K562 (cell line): ENCODE measurements at regions not wholly inside any gene's neighbourhood (a gene's known extent, or its start where the extent isn't known, plus 50 kb on each side); places are given as distances from the start of the nearest gene placed in this dataset.

Experiments used
- ATAC-seq: fragments of 200-7000 bp; cut with Tn5 transposase; 3 replicates; pipeline ENCODE4 v1.9.1; 2020; ENCODE audit warnings: moderate library complexity
- BruUV-seq: library from RNA; stranded (reverse); fragments of 400-500 nt; replicated peaks from 2 replicates; lab custom pipeline; 2021; lab: Mats Ljungman, UMichigan
- CTCF ChIA-PET: fragments of 300-600 bp; formaldehyde crosslinking; extraction: SDS; loops from one replicate; lab custom pipeline; 2021; ENCODE audit warnings: low intra/inter-chr PET ratio; lab: Yijun Ruan, JAX
- POLR2A ChIA-PET: fragments of 300-600, 350-650 bp; sonication (Branson Sonifier 250); formaldehyde crosslinking; extraction: SDS; loops from one replicate; lab custom pipeline; 2021; ENCODE audit warnings: antibody characterized with exemption, inconsistent platforms; lab: Yijun Ruan, JAX
- DNase-seq, 4 experiments: peaks; one replicate each; pipeline versions ENCODE4 v3.0.0 to v3.0.0-alpha.2; 2011 to 2018; ENCODE audit warnings: low spot score in 3 of 4, mixed read lengths in 3 of 4; ENCODE audit errors: extremely low read depth in 1 of 4
- FAIRE-seq: peaks from 2 replicates; lab custom pipeline; 2011; peaks lifted over from hg19 to GRCh38; lab: Jason Lieb, UNC
- H2AFZ ChIP-seq: 2 replicates; pipeline ENCODE4 v1.6.0; 2011; ENCODE audit warnings: low read depth, low read length, control low read depth, inconsistent platforms
- H3K27ac ChIP-seq: fragments of 200-600 bp; 3 replicates; pipeline ENCODE4 v1.8.0; 2011; ENCODE audit warnings: low read depth, mild to moderate bottlenecking, control low read depth, inconsistent platforms, low read length, moderate library complexity, mixed read lengths; ENCODE audit errors: extremely low read depth
- H3K27me3 ChIP-seq, 2 experiments: fragments of 300-600 bp in 1 of 2; 2 replicates in 1 of 2; 3 replicates in 1 of 2; pipeline versions ENCODE4 v1.6.0 to v1.8.0; 2011; ENCODE audit warnings: inconsistent platforms in 2 of 2, low read length in 2 of 2, mild to moderate bottlenecking in 1 of 2, mixed read lengths in 1 of 2, moderate library complexity in 1 of 2; ENCODE audit not compliant: control insufficient read depth in 2 of 2, insufficient read depth in 2 of 2
- H3K36me3 ChIP-seq: fragments of 300-600 bp; 3 replicates; pipeline ENCODE4 v1.8.0; 2011; ENCODE audit warnings: mild to moderate bottlenecking, low read length, inconsistent platforms; ENCODE audit not compliant: control insufficient read depth, insufficient read depth
- H3K4me1 ChIP-seq, 2 experiments: fragments of 200-600 bp in 1 of 2; replicated peaks in 1 of 2; 2 replicates in 1 of 2; 3 replicates in 1 of 2; pipeline versions ENCODE4 v1.5.1 to v1.8.0; 2011; ENCODE audit warnings: inconsistent platforms in 2 of 2, low read length in 2 of 2, mild to moderate bottlenecking in 1 of 2, mixed read lengths in 1 of 2, moderate library complexity in 1 of 2; ENCODE audit not compliant: control insufficient read depth in 2 of 2, insufficient read depth in 2 of 2
- H3K4me2 ChIP-seq: 2 replicates; pipeline ENCODE4 v1.6.1; 2011; ENCODE audit warnings: low read length, control low read depth, inconsistent platforms, mixed read lengths; ENCODE audit not compliant: insufficient read depth
- H3K4me3 ChIP-seq: fragments of 200-600 bp; sonication (generic), shearing (Covaris generic); 2 replicates; pipeline ENCODE4 v1.5.1; 2016; ENCODE audit warnings: control low read depth, inconsistent platforms
- H3K79me2 ChIP-seq: fragments of 200-600 bp; 3 replicates; pipeline ENCODE4 v1.8.0; 2011; ENCODE audit warnings: low read length, inconsistent platforms; ENCODE audit not compliant: control insufficient read depth, insufficient read depth
- H3K9ac ChIP-seq, 2 experiments: 2 replicates each; pipeline versions ENCODE4 v1.6.0 to v1.6.1; 2011; ENCODE audit warnings: low read depth in 2 of 2, low read length in 2 of 2, control low read depth in 1 of 2, inconsistent platforms in 1 of 2, mild to moderate bottlenecking in 1 of 2, mixed read lengths in 1 of 2; ENCODE audit not compliant: insufficient read depth in 1 of 2
- H3K9me1 ChIP-seq: one replicate; pipeline ENCODE4 v1.6.0; 2011; ENCODE audit warnings: inconsistent platforms, mild to moderate bottlenecking, low read length, moderate library complexity; ENCODE audit not compliant: control insufficient read depth, insufficient read depth
- H3K9me3 ChIP-seq: replicated peaks from 2 replicates; pipeline ENCODE4 v1.5.1; 2011; ENCODE audit warnings: low read depth, low read length, inconsistent platforms; ENCODE audit not compliant: control insufficient read depth, insufficient read depth
- H4K20me1 ChIP-seq: replicated peaks from 2 replicates; pipeline ENCODE4 v1.6.1; 2011; ENCODE audit warnings: low read length, inconsistent platforms, mixed read lengths; ENCODE audit not compliant: control insufficient read depth, insufficient read depth
- ADNP ChIP-seq: fragments of 200-800 bp; sonication (Bioruptor generic); IDR thresholded peaks from 2 replicates; pipeline ENCODE4 v1.6.1; 2016; ENCODE audit warnings: missing genetic modification characterization, missing compliant biosample characterization
- DEAF1 ChIP-seq: fragments of 450-650 bp; formaldehyde crosslinking; IDR thresholded peaks from 2 replicates; pipeline ENCODE4 v1.4.0; 2020; ENCODE audit warnings: mild to moderate bottlenecking, moderate library complexity
- HCFC1 ChIP-seq: IDR thresholded peaks from 2 replicates; pipeline ENCODE4 v1.6.1; 2012; ENCODE audit warnings: low read depth, low read length, improper control_type of control experiment
- MEF2D ChIP-seq: conservative IDR thresholded peaks from 2 replicates; pipeline ENCODE4 v1.6.1; 2016; ENCODE audit warnings: low read depth, missing genetic modification characterization, missing compliant biosample characterization
- NFRKB ChIP-seq: fragments of 450-650 bp; IDR thresholded peaks from 2 replicates; pipeline ENCODE4 v1.6.1; 2016; ENCODE audit warnings: low read depth
- RBM17 ChIP-seq: fragments of 200-400 bp; formaldehyde crosslinking; IDR thresholded peaks from 2 replicates; pipeline ENCODE4 v1.6.1; 2017; ENCODE audit warnings: low read depth, mild to moderate bottlenecking, low read length, borderline replicate concordance
- ZBED1 ChIP-seq: IDR thresholded peaks from 2 replicates; pipeline ENCODE4 v1.6.1; 2014
- ZC3H4 ChIP-seq: sonication (generic); formaldehyde crosslinking; IDR thresholded peaks from 2 replicates; pipeline ENCODE4 v1.9.0; 2021; ENCODE audit warnings: missing genetic modification reagents, borderline replicate concordance
- ZKSCAN1 ChIP-seq: fragments of 150-350 bp; IDR thresholded peaks from 2 replicates; pipeline ENCODE4 v1.6.1; 2016; ENCODE audit warnings: low read depth, low read length
- ZNF76 ChIP-seq: fragments of 250-450 bp; sonication (Bioruptor Pico); IDR thresholded peaks from 2 replicates; pipeline ENCODE4 v1.4.0; 2020; ENCODE audit warnings: mild to moderate bottlenecking, moderate library complexity, borderline replicate concordance
- WGBS: fragments of 100-300 bp; shearing (Covaris generic); methylation state at CpG from one replicate; pipeline ENCODE4 v1.1.6; 2016; ENCODE audit warnings: low coverage, mixed read lengths; ENCODE audit not compliant: insufficient coverage; ENCODE audit errors: missing lambda C conversion rate; 5-methylcytosine and 5-hydroxymethylcytosine counted together
- in situ Hi-C: fragments of 300-500 bp; cut with MboI; formaldehyde crosslinking; loops from 4 replicates; pipeline ENCODE4 v1.15.0; 2018; ENCODE audit warnings: inconsistent platforms, mixed read lengths
- intact Hi-C: fragments of 100-400 bp; cut with micrococcal nuclease; formaldehyde crosslinking; loops from 2 replicates; pipeline ENCODE4 v1.14.2; 2022

- Histone ChIP-seq H3K9ac (no peak overlapping the region), H3K4me1 (no peaks in the 10 kb centered on the region), H3K4me2 (no peak overlapping the region), H3K9me3 (0 out of 2 replicates have a peak, but pooled peaks cover 2% of the 10 kb centered on the region), H4K20me1 (no peaks in the 10 kb centered on the region), H3K4me3 (no peak overlapping the region), H3K36me3 (no peaks in the 10 kb centered on the region), H2AFZ (no peak overlapping the region), H3K9me1 (no peaks in the 10 kb centered on the region), H3K27me3 (no peaks in the 10 kb centered on the region), H3K27ac (no peak overlapping the region), H3K79me2 (no peaks in the 10 kb centered on the region)
- ATAC-seq (no peak), FAIRE-seq (no peak)
- ChIA-PET POLR2A (no interaction called here), CTCF (no interaction called here)
- 0% methylated on average over 4 of the region's 4 CpGs for WGBS
- in situ Hi-C loops: no loop called here
- TF ChIP-seq RBM17: no peak
- no peak for TF ChIP-seq ZNF76 (CRISPR knock-in tag)
- TF ChIP-seq ADNP: no peak
- TF ChIP-seq, all 486 proteins: peak for 0
- DNase-seq: no peak
- intact Hi-C loops: no loop called here
- no TSS peak for BruUV-seq
Measured at GRCh38 chr1:209156991-209157390, 426.5 kb upstream of the CAMK1G start.

DNA sequence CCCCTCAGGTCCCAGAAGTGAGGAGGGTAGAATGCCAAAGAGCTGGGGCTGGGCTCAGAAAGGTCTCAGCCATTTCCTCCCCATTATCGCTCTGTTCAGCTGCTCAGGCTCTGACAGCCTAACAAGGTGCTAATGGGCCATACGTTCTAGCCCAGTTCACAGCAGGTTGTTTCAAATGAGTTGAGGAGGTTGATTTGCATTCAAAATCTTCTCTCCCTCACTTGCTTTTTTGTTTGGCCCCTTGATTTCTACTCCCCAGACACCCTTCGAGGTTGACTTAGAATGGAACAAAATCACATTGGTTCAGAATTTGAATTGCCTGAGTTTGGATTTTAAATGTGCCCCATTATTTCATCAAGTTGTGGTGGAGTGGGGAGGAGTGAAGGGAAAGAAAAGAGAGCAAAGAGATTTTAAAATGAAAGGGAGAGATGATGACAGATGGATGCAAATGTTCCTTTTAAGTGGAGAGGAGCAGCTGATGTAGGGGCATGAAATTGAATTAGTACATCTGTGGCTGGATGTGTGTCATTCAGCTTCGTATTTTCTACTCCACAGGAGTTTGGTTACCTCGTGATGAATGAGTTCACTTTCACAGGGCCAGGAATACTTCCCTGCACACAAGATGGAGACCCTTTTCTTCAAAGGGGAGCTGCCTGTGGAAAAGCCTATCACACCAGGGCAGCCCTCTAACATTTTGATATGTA, 425.8 kb upstream of the CAMK1G start:
- 3% methylated on average over 5 of the region's 5 CpGs for WGBS
- CTCF ChIA-PET: no interaction called here
- Histone ChIP-seq H3K4me1 (no peaks in the 10 kb centered on the region), H2AFZ (no peak overlapping the region), H3K9me3 (peaks cover 2% of the 10 kb centered on the region; the same call in 1 of the 2 replicates), H4K20me1 (no peaks in the 10 kb centered on the region), H3K4me2 (no peak overlapping the region), H3K9me1 (no peaks in the 10 kb centered on the region), H3K27ac (no peak overlapping the region), H3K27me3 (no peaks in the 10 kb centered on the region), H3K9ac (no peak overlapping the region), H3K36me3 (no peaks in the 10 kb centered on the region), H3K4me3 (no peak overlapping the region), H3K79me2 (no peaks in the 10 kb centered on the region)
- in situ Hi-C loops: no loop called here
- ATAC-seq: no peak
- no TSS peak for BruUV-seq
- POLR2A ChIA-PET: no interaction called here
- no peak for DNase-seq
- no peak for FAIRE-seq
- no peak for TF ChIP-seq ZKSCAN1
- TF ChIP-seq ZC3H4 (CRISPR knock-in tag): no peak
- TF ChIP-seq HCFC1: no peak
- TF ChIP-seq NFRKB: no peak
- no peak for TF ChIP-seq MEF2D
- TF ChIP-seq DEAF1: no peak
- no peak for TF ChIP-seq ZBED1
- TF ChIP-seq, all 486 proteins: peak for 0
- intact Hi-C loops: no loop called here
